ENCODE measurements at regions not wholly inside any gene's neighbourhood (a gene's known extent, or its start where the extent isn't known, plus 50 kb on each side); places are given as distances from the start of the nearest gene placed in this dataset.

- DNase-seq (no peak), ATAC-seq (no peak)
- no peak for TF ChIP-seq CTCF (IDR thresholded peaks at IDR 0.05)
- peaks cover 0 to 8% (median 0%) of the 10 kb centered on the region in 11 donors for H3K9me3 ChIP-seq
- no peak overlapping the region for H3K4me3 ChIP-seq
- no peaks in the 10 kb centered on the region for H3K27me3 ChIP-seq
- WGBS, 2 donors = 43% methylated on average over 3 of the region's 3 CpGs
- no peak overlapping the region for H3K27ac ChIP-seq
- H3K4me1 ChIP-seq = no peaks in the 10 kb centered on the region
- intact Hi-C loops (cut with DNase I) = no loop called here
- H3K36me3 ChIP-seq = no peaks in the 10 kb centered on the region
These were observed 1124.4 kb downstream of the NXPH1 start for GRCh38 chr7:9557853-9558252.

- no peak for TF ChIP-seq CTCF (IDR thresholded peaks at IDR 0.05)
- no peaks in the 10 kb centered on the region for H3K36me3 ChIP-seq
- H3K9me3 ChIP-seq = peaks cover 0 to 11% (median 0%) of the 10 kb centered on the region in 11 donors
- H3K4me1 ChIP-seq = no peaks in the 10 kb centered on the region
- 80 to 85% methylated on average over 1 of the region's 1 CpG for WGBS, 2 donors
- intact Hi-C loops (cut with DNase I) = no loop called here
- no peak overlapping the region for H3K4me3 ChIP-seq
- ATAC-seq (no peak), DNase-seq (no peak)
- no peaks in the 10 kb centered on the region for H3K27me3 ChIP-seq
- no peak overlapping the region for H3K27ac ChIP-seq
These were observed 1142.3 kb downstream of the NXPH1 start for GRCh38 chr7:9575716-9576115.

- H3K4me1 ChIP-seq = no peaks in the 10 kb centered on the region
- no peak for ATAC-seq
- no peak for DNase-seq
- no peaks in the 10 kb centered on the region for H3K36me3 ChIP-seq
- H3K27ac ChIP-seq = no peak overlapping the region
- H3K4me3 ChIP-seq = no peak overlapping the region
- no peak for TF ChIP-seq CTCF (IDR thresholded peaks at IDR 0.05)
- H3K27me3 ChIP-seq = no peaks in the 10 kb centered on the region
- H3K9me3 ChIP-seq = no peaks in the 10 kb centered on the region
- 39 to 73% methylated on average over 2 of the region's 2 CpGs for WGBS, 2 donors
- intact Hi-C loops (cut with DNase I) = no loop called here
These were observed 1149.4 kb downstream of the NXPH1 start for GRCh38 chr7:9582824-9583223.

- no peaks in the 10 kb centered on the region for H3K36me3 ChIP-seq
- intact Hi-C loops (cut with DNase I) = no loop called here
- 75 to 80% methylated on average over 2 of the region's 2 CpGs for WGBS, 2 donors
- TF ChIP-seq CTCF (IDR thresholded peaks at IDR 0.05) = no peak
- H3K4me1 ChIP-seq = no peaks in the 10 kb centered on the region
- H3K27ac ChIP-seq = no peak overlapping the region
- no peak overlapping the region for H3K4me3 ChIP-seq
- no peak for DNase-seq
- H3K27me3 ChIP-seq = no peaks in the 10 kb centered on the region
- H3K9me3 ChIP-seq = peaks cover 0 to 12% (median 0%) of the 10 kb centered on the region in 11 donors
- ATAC-seq = no peak
These were observed 1165.0 kb downstream of the NXPH1 start for GRCh38 chr7:9598411-9598810.

GRCh38 chr7:9600974-9601373 is 1167.6 kb downstream of the NXPH1 start:
- H3K9me3 ChIP-seq = peaks cover 0 to 5% (median 0%) of the 10 kb centered on the region in 11 donors
- intact Hi-C loops (cut with DNase I) = no loop called here
- H3K36me3 ChIP-seq = no peaks in the 10 kb centered on the region
- H3K27ac ChIP-seq = no peak overlapping the region
- ATAC-seq (no peak), DNase-seq (no peak)
- peak in 1 of 9 donors; percentile 6 for TF ChIP-seq CTCF (IDR thresholded peaks at IDR 0.05)
- 84% methylated on average over 2 of the region's 2 CpGs for WGBS, 2 donors
- no peak overlapping the region for H3K4me3 ChIP-seq
- H3K4me1 ChIP-seq = no peaks in the 10 kb centered on the region
- H3K27me3 ChIP-seq = no peaks in the 10 kb centered on the region

Measured in heart right ventricle (tissue), 16 donors.